Dedifferentiated amniotic fluid mesenchymal stem cell (primary cell): ENCODE measurements at regions not wholly inside any gene's neighbourhood (a gene's known extent, or its start where the extent isn't known, plus 50 kb on each side); places are given as distances from the start of the nearest gene placed in this dataset.
"Not testable (repeated sequence)": the region's sequence is repeated elsewhere in the genome, so short reads cannot be mapped to it uniquely, and the experiment has no call there.

ENCODE experiments used
- DNase-seq: peaks from one replicate; pipeline ENCODE4 v3.0.0-alpha.2; 2016; ENCODE audit errors: extremely low spot score

DNA sequence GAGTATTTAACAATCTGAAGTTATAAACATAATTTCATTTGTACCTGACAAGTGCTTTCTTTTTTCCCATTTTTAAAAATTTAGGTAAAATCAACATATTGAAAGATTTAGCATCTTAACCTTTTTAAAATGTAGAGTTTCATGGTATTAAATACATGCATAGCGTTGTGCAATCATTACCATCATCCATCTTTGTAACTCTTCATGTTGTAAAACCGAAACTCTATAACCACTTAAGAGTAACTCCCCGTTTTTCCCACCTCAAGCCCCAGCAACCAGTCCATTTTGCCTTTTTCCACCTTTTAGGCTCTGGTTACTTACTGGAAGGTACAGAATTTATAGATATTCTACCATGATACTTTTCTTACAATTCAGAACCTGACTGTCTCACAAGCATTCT is 892.5 kb downstream of the DNAJB9 start:
- no peak for DNase-seq

DNA sequence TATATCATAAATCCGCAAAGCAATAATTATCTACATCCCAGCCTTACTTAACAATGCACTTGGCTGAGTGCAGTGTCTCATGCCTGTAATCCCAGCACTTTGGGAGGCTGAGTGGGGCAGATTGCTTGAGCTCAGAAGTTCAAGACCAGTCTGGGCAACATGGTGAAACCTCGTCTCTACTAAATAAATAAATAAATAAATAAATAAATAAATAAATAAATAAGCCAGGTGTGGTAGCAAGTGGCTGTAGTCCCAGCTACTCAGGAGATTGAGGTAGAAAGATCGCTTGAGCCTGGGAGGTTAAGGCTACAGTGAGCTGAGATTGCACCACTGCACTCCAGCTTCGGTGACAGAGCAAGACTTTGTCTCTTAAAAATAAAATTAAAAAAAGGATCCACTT is 898.1 kb downstream of the DNAJB9 start:
- not testable (repeated sequence) for DNase-seq

DNA sequence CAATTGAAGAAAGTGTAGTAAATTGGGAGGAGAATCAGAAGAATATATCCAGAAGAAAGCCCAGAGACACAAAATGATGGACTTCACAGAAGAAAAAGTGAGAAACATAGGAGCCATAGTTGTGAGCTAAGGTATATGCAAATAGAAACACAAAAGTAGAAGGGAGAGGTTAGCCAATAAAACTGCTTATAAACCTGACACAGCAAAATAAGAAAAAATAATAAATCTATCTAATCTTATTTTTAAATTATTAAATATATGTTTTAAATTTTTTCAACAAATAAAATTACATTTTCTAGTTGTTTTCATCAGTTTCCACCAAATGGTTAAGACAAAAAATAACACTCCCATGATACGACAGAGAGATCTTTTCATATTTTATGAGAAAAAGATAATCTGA is 903.5 kb downstream of the DNAJB9 start:
- no peak for DNase-seq

DNA sequence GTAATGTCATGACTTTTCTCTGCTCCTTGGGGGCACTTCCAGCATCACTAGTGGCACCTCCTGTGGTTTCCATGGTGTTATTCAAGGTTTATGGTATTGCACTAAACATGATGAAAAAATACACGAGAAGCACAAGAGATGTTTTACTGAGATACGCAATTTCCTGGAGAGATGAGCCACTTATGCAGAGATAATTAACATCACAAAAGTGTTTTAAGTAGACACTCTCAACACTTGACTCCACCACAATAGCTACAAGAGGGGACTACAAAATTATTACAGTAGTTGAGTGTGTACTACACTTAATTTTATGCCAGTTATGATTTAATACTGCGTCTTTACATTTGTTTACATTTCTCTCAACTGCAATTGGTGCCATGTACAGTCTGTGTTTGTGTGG is 906.7 kb downstream of the DNAJB9 start:
- no peak for DNase-seq

DNA sequence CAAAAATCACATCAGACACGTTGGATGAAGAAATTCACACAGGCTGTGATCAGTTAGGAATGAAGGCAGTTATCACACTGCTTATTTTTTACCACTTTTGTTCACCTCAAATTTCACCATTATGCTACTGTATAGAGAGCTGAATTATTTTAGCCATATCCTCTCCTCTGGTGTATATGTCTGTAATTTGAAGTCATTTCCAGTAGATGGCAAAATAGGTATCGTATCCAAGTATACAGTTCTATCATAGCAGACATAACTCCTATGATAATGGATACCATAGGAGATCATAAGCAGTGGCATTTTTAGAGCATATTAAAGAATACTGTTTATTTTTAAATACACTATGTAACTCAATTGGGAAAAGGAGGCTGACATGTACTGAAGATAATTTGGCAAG is 909.7 kb downstream of the DNAJB9 start:
- DNase-seq: no peak

DNA sequence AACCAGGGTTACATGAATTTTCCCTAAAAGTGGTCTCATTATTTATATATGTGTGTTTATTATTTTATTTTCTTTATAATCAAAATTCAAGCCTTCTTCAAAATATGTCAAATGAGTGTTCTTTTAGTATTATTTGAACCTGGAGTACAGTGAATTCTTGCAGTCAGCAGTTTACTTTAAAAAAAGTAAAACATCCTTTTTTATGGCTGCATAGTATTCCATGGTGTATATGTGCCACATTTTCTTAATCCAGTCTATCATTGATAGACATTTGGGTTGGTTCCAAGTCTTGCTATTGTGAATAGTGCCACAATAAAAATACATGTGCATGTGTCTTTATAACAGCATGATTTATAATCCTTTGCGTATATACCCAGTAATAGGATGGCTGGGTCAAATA is 920.9 kb downstream of the DNAJB9 start:
- DNase-seq: not testable (repeated sequence)

DNA sequence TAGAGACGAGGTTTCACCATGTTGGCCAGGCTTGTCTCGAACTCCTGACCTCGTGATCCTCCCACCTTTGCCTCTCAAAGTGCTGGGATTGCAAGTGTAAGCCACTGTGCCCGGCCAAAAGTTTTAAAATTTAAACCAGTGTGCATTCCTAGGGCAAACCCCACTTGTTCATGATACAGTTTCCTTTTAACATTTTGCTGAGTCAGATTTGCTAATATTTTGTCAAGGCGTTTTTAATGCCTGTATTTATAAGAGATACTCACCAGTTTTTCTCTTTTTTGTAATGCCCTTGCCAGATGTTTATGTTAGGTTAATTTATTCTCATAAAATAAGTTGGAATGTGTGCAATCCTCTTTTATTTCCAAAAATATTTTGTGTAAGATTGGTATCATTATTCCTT is 927.4 kb downstream of the DNAJB9 start:
- no peak for DNase-seq

DNA sequence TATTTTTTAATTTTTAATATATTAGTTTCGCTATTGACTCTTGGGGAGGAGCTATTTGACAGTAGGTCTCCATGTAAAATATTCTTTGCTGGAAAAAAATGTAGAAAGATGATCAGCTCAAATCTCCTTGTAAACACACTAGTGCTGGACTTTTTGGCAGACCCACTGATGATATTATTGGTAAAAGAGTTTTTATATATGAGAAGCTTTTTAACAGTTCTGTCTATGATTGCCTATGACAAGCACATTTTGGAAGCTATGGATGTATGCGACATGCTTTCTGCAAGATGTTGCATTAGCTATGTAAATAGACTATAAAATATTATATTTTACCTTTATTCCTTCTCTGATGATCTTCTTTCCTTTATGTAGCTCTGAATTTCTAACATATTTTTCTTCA is 928.5 kb downstream of the DNAJB9 start:
- no peak for DNase-seq

DNA sequence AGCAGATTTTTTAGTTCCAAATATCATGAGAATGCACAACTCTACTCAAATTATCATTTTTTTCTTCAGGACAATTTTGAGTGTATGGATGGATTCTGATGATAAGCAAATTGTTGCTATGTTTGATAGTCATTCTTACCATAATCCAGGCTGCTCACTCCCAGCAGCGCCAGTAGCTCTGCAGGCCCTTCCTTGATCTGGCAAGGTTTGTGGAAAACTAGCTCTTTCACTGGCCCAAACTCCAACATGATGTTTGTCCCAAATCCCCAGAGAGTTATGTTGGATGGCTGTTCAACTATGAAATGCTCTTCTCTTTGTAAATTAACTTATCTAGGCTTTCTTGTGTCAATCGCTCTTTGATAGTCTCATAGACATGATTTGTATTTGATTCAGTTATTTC is 933.7 kb downstream of the DNAJB9 start:
- no peak for DNase-seq

DNA sequence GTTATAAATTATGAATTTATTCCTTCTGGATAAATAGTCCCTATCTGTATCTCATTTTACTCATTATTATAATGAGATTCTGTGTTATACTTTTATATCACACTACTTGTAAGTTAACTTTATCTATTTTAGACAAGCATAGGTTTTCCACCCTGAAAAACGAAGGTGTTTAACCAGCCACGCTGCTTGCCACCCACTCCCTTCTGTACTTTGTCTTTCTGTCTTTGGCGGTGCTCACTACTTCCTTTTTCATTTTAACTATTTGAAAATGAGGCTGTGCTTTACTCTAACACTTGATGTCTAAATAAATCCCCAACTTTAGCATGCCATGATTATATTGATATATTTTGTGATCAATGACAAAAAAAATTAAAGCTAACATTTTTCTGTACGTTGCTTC is 952.9 kb downstream of the DNAJB9 start:
- no peak for DNase-seq

DNA sequence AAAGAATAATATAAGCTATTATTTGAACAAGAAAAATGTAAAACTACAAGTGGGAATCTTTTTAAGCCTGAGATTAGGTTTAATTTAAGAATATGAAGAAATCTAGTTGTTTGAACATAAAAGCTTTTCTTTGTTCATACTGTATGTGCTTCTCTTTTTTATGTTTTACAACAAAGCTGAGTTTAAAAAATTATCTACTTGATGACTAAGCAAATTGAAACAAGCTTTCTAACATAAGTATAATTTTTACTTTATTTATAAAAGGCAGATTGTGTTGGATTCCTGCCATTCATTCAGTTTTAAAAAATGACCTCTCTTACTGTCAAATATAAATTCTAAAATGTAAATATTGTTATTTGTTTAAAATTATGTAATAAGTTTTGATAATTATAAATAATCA is 958.2 kb downstream of the DNAJB9 start:
- no peak for DNase-seq

DNA sequence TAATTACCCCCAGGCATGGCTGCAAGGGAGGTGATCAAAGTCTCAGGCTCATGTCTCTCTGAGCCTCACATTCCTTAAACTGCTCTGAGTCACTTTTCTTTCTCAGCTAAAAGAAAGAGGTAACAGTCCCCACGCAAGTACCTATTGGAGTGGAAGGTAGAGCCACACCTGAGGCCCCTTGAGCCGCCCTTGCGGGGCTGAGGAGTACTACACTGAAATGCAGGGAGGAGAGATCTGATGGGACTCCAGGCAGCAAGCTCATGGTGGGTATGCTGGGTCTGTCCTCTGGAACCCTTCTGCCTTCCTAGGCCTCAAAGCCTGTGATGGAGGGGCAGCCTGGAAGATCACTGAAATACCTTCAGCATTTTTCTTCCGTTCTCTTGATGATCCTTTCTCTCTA is 960.0 kb downstream of the DNAJB9 start:
- no peak for DNase-seq

DNA sequence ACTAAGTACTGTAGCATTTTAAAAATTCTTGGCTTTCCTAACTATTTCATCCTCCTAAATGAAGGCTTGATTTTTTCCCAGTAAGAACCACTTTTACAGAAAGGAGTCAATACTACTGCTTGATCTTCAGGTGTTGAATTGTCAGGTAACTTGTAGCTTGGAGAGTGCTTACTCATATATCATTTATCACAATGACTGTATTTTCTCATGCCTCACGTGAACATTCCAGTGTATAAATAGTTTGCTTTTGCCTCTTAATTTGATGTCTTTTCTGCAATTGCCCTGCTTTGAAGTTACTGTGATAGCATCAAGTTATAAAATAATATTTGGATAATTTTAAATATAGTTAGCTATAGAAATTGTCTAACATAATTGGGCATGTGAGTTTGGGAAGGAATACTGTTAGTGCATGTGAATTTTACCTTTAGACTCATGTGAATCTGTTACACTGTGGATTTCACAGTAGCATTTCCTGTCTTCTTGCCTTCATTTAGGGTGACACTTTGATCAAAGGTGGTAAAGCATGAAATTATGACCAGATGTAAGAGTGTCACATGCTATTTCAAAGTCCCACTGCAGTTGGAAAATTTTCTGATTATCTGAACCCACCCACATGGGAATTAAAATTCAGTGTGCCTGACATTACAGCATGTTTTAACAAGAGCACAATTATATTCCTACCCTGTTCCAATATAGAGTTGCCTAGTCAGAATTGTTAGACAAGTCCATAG is 962.8 kb downstream of the DNAJB9 start:
- DNase-seq: no peak

DNA sequence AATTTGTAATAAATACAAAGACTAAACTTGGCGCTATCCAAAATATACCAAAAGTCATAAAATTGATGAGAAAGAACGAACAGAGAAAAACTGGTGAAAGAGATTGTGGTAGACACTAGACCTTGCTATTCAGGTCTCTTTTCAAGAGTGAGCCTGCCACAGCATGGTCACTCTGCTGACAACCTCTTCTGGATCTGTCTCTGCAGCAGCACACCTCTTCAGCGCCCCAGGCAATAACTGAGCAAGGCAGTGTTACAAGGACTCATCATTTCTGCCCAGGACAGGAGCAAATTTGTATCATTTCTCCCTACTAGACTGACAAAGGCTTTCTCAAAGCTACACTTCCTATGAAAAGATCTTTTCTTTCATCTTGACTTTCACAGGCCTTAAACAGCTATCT is 976.0 kb downstream of the DNAJB9 start:
- DNase-seq: no peak

DNA sequence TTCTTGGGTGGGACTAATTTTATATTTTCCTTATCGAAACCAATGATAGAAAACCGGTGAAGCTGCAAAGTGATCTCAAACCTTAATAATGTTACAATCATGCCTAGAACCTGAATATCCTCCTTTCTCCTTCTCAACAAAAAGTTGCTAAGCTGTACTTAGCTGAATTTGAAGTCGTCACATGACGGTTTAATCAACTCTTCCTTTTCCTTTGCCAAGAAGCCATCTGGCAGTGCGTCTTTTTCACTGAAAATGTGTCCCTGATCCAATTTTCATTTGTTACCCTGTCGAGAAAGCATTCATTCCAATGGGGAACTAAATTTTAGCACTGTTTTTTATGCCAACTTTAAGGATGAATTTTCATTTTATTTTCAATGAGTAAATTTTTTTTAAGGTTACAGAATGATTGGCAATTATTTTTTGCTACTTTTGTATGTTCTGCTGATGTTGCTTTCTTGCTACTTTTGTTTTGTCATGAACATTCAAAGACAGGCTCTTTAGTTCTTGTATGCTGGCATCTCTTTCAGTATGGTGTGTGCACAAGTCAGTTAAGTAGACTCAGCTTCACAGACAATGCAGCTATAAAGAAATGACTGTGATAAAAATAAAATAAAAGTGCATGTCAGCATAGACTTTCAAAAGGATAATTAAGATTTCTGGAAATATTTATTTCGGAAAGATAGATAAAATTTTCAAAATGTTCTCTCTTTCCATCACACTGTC is 980.0 kb downstream of the DNAJB9 start:
- no peak for DNase-seq

DNA sequence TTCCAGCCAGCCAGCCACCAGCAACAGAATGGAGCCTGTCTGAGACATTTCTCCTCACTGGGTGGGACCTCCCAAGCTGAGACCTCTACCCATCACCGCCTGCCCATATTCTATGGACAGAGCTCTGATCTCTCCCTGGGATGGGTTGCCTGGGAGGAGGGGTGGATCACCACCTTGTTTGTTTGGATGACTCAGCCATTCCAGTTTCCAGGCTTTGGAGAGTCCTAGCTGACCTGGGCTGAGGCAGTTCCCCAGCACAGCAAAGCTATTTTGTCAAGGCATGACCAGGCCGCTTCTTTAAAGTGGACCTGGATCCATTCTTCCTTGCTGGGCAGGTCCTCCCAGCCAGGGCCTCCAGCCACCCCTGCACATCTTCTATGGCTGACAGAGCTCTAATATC is 982.3 kb downstream of the DNAJB9 start:
- no peak for DNase-seq

DNA sequence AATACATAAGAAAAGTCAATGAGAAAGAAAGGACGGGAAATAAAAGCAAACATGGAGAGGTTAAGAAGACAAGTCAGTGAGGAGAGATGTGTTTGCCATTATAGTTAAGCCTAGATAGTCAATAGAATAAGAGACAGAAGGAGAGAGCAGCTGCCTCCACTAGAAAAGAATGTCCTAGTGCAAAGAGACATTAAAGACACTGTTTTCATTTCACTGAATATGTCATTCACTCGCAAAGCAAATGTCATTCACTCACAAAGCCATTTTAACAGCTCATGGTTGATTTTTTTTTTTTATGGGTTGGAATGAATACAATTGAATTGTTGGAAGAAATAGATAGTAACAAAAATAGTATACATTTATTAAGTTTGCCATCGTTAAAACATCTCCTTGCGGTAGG is 1007.6 kb downstream of the DNAJB9 start:
- no peak for DNase-seq

DNA sequence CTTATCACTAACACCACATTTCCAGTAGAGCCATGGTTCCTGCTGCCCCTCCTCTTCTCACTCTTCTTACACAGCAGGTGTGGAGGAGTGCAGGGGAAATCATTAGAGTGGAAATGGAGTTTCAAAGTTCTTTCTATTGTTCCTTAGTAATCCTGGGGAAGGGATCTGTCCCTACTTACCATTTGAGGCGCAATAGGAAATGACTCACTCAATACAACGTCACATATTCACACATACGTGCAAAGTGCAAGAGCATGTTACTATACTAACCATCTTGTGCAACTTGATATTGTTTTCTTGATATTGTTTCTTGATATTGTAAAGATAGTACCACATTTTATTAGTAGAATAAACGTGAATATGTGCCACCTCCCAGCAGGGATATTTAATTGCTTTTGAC is 1010.2 kb downstream of the DNAJB9 start:
- no peak for DNase-seq

DNA sequence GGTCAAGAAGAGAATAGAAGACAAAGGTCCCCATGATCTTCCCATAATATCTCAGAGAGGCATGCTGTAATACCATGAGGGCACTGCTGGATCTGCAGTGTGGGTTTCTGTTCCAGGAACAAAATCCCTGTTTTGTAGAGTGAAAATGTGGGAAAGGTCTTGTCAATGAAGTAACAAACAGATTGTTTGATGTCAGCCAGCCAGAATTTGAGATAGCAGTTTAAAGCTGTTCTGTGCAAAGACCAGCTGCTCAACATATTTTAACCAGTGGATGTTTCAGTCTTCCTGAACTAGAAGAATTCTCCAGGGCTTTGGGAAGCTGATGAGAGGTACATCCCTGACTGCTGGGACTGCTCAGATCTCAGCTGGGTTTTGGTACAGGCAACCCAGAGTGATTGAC is 1012.5 kb downstream of the DNAJB9 start:
- DNase-seq: no peak

DNA sequence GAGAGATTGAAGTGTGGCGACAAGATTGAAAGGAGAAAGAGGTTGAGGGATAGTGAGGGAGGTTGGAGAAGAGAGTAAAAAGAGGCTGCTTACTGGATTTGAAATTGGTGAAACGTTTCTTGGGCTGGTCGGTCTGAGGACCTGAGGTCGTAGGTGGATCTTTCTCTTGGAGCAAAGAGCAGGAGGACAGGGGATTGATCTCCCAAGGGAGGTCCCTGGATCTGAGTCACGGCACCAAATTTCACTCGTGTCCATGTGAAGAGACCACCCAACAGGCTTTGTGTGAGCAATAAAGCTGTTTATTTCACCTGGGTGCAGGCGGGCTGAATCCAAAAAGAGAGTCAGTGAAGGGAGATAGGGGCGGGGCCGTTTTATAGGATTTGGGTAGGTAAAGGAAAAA is 1027.3 kb downstream of the DNAJB9 start:
- DNase-seq: not testable (repeated sequence)

DNA sequence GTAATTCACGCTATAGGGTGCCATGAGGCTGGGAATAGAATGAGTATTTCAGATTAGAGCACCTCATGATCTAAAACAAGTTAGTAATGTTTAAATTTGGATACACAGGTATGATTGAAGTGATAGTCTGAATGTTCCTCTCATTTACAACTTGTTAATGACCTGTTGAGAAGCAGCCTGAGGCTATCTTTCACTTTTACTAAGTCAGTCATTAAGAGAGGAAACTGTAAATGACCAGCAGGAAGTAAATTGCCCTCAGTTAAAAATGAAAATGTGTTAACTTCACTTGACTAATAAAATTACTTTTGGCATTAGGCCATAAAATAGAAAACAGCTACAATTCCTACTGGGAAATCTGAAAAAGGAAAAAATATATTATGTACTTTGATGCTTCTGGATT is 1042.0 kb downstream of the DNAJB9 start:
- no peak for DNase-seq

DNA sequence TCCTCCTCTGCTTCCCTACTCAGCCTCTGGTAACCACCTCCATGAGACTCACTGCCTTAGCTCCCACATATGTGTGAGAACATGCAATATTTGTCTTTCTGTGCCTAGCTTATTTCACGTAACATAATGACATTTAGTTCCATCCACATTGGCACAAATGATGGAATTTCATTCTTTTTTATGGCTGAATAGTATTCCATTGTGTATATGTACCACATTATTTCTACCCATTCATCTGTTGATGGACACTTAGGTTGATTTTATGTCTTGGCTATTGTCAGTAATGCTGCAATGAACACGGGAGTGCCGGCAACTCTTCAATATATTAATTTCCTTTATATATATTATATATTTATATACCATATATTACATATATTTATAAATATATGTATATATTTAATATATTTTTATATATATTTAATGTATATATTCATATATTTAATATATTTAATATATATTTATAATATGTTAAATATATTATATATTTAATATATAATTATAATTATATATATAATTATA is 1046.9 kb downstream of the DNAJB9 start:
- DNase-seq: no peak

DNA sequence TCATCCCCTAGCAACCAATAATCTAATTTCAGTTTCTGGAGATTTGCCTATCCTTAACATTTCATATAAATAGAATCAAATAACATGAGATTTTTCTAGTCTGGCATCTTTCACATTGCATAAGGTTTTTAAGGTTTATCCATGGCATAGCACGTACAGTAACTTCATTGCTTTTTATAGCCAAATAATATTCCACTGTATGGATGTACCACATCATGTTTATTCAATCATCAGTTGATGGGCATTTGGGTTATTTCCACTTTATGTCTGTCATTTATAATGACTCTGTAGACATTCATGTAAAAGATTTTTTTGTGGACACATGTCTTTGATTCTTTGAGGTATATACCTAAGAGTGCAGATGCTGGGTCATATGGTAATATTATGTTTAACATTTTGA is 1052.6 kb downstream of the DNAJB9 start:
- DNase-seq: no peak
